ENCODE measurements at regions not wholly inside any gene's neighbourhood (a gene's known extent, or its start where the extent isn't known, plus 50 kb on each side); places are given as distances from the start of the nearest gene placed in this dataset.
"Not testable (repeated sequence)": the region's sequence is repeated elsewhere in the genome, so short reads cannot be mapped to it uniquely, and the experiment has no call there.

DNA sequence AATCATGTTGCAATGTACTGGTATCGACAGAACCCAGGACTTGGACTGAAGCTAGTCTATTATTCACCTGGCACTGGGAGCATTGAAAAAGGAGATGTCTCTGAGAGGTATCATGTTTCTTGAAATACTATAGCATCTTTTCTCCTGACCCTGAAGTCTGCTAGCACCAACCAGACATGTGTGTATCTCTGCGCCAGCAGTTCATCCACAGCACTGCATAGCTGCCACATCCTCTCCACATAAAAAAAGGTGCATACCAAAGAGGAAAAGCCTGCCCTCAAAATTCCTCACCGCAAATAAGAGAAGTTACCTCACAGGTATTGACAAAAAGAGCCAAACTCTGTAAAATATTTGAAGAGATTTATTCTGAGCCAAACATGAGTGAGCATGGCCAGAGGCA lies 99.5 kb upstream of the PRSS3 start:
- DNase-seq, result no peak

DNA sequence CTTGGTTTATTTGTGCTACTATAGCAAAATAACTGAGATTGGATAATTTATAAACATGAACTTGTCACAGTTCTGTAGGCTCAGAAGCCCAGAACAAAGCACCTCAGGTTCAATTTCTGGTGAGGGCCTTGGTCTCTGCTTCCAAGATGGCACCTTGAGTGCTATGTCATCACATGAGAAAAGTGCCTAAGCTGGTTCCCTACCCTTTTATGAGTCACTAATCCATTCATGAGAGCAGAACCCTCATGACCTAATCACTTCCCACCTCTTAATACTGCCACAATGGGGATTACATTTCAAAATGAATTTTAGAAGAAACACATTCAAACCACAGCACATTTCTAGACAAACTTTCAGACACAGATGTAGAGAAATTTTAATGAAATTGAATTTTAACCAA lies 98.2 kb upstream of the PRSS3 start:
- DNase-seq, result no peak

GRCh38 chr9:33698267-33698666 lies 97.1 kb upstream of the PRSS3 start:
- DNase-seq, result no peak

GRCh38 chr9:33700940-33701339 lies 94.4 kb upstream of the PRSS3 start:
- not testable (repeated sequence) for DNase-seq

DNA sequence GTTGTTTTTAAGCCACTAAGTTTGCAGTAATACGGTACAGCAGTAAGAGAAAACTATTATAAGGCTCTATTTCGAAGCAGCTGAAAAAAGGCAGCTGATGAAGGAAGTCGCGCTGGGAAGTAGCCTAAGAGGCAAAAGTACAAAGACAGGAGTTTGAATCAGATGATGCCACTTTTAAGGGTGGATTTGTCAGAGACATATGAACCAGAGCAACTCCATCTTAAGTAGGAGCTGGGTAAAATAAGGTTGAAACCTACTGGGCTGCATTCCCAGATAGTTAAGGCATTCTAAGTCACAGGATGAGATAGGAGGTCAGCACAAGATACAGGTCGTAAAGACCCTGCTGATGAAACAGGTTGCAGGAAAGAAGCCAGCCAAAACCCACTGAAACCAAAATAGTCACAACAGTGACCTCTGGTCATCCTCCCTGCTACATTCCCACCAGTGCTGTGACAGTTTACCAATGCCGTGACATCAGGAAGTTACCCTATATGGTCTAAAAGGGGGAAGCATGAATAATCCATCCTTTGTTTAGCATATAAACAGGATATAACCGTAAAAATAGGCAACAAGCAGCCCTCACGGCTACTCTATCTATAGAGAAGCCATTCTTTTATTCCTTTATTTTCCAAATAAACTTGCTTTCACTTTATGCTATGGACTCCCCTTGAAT lies 91.8 kb upstream of the PRSS3 start:
- no peak for DNase-seq

DNA sequence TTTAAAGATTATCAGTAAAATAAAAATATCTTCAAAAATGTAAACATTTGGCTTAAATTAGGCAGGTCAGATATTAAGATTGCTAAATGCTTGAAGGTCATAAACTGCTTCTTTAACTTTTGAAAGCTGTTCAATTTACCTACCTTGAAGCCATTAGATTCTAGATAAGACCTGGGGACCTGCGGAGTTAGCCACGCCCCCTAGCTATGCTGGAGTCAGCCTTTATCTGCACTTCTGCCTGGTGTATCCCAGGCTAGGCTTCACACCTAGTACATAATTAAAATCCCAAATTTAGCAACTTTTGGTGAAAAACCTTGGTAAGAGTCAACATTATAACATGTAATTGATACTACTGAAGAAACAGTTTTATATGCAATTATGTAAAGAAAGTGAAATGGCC lies 89.9 kb upstream of the PRSS3 start:
- not testable (repeated sequence) for DNase-seq

DNA sequence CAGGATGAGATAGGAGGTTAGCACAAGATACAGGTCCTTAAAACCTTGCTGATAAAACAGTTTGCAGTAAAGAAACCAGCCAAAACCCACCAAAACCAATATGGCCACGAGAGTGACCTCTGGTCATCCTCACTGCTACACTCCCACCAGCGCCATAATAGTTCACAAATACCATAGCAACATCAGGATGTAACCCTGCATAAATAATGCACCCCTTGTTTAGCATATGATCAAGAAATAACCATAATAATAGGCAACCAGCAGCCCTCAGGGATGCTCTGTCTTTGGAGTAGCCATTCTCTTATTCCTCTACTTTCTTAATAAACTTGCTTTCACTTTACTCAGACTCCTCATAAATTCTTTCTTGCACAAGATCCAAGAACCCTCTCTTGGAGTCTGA lies 86.9 kb upstream of the PRSS3 start:
- no peak for DNase-seq

- no peak for DNase-seq
Observed at GRCh38 chr9:33709269-33709668, 86.1 kb upstream of the PRSS3 start.

- DNase-seq, result not testable (repeated sequence)
Observed at GRCh38 chr9:33711418-33711817, 83.9 kb upstream of the PRSS3 start.

- no peak for DNase-seq
Observed at GRCh38 chr9:33714989-33715388, 80.4 kb upstream of the PRSS3 start.

DNA sequence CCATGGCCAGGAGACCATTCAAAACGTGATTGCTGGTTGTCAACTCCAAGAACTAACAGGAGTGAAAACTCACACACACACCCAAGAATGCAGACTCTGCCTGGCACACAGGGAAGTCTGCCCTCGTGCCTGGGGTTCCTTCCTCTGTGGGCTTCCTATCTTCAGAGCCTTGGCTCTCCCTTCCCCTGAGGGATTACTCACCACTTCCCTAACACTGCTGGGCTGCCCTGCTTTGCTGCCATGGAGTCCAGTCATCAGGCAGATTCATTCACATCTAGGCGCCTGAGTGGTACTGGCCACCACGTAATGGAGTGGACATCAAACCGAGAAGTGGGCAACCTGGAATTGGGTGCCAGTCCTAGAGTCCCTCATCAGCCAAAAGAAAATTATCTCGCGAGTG lies 76.4 kb upstream of the PRSS3 start:
- no peak for DNase-seq

DNA sequence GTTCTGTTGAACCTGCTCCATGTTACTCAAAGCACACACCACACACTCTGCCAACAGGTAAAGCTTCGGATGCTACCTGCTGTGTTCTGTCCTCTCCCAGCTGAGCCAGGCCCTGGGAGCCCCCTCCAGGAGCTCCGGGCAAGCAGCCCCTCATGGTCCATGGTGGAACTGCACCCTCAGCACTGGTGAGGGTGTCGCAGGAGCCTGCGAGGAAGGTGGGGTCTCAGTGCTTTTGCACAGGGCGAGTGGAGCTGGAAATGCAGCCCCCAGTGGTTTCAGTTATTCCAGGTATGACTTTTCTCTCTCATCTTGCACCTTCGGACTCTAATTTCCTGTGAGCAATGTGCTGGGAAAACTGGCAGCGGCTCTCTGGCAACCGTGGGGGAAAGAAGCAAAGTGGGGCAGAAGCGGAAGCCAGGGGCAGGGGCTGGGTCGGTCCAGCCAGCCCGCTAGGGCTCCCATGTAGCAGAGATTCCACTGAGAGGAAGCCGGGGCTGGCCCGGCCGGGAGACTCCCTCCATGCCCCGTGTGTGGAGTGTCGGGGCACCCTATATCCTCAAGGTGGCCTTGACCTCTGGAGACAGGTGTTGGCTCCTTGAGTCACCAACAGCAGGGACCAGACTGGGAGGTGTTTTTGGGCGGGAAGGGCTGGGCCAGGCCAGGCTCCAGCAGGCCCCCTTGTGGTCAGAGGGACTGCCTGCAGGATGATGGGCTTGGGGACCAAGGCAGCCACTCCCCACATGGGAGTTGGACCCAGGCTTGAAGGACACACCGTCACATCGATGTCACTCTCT lies 75.6 kb upstream of the PRSS3 start:
- DNase-seq, result peak; percentile 62

GRCh38 chr9:33721674-33722358 lies 73.5 kb upstream of the PRSS3 start:
- peak; percentile 90 for DNase-seq

- DNase-seq, result no peak
Observed at GRCh38 chr9:33722359-33722675, 73.0 kb upstream of the PRSS3 start.

DNA sequence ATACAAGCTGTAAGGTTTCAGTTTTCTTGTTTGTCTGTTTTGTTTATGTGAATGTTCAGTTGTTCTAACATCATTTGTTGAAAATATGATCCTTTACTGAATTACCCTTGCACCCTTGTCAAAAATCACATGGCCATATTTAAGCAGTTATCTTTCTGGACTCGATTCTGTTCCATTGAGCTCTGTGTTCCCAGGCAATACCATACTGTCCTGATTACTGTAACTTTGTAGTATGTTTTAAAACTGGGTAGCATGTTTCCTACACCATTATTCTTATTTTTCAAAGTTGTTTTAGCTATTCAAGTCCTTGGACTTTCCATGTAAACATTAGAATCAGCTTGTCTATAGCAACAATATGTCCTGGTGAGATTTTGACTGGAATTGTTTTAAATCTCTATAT lies 66.7 kb upstream of the PRSS3 start:
- no peak for DNase-seq

DNA sequence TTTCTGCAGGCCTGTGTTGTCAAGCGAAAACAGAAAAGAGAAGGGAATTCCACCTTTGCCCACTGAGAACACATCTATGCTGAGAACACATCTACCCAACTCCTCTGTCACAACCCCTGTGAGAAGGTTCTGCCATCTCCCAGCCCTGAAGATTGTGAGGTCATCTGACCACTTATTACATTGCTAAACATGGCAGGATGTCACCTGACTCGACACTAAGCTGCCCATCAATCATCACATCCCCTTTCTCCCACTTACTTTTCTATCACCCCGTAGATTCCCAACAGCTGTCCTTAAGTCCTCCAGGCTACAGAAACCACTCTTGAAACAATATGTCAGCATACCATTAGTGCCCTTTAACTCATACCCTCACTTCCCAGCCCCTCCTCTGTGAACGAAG lies 64.2 kb upstream of the PRSS3 start:
- no peak for DNase-seq

DNA sequence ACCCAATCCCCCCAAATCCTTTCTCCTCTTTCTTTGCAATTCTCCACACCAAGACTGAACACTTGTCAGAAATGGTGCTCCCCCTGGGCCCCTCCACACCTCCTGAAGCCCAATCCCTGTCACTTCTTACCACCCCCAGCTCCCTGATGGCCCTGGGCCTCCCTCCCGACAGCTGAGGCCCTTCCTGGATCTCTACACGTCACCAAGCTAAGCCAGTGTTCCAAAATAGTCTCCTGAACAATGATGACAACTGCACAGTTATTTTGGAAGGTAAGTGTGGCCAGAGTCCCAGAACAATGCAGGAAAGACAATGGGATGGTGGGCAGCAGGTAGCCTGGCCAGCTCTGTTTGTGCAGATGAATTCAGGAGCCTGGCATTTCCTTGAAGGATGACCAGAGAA lies 63.7 kb upstream of the PRSS3 start:
- no peak for DNase-seq

GRCh38 chr9:33734247-33734940 lies 61.0 kb upstream of the PRSS3 start:
- not testable (repeated sequence) for DNase-seq

- DNase-seq, result not testable (repeated sequence)
Observed at GRCh38 chr9:33734941-33735835, 60.2 kb upstream of the PRSS3 start.

DNA sequence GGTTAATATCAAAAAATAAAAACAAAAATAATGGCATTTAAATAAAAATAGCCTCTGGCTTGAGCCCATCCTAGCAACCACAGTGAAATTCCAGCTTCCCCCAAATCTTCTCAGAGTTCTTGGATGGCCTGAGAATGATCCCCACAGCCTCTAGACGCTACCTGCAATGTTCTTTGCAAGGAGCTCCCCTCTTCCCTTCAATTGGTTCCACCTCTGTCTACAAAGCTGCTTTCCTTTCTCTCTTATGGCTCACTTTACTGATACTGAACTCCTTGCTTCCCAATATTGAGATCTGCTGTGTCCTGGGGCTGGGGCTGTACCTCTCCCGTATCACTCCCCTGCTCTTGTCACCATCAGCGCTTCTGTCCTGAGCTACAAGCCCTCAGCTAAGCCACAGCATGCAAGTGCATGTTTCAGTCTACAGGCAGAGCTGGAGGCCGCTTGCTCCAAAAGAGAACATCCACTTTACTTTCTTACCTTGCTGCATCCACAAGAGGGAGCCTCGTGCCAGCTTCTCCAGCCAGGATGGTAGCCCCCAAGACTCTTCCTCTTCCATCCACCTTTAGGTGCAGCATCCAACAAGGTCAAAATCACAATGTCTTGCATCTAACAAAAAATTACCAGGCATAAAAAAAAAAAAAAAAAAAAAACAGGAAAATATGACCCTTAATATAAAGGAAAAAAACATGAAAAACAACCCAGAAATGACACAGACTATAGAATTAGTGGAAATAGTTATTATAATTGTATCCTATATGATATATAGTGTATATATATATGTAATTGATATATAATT lies 57.4 kb upstream of the PRSS3 start:
- DNase-seq, result peak; percentile 40

DNA sequence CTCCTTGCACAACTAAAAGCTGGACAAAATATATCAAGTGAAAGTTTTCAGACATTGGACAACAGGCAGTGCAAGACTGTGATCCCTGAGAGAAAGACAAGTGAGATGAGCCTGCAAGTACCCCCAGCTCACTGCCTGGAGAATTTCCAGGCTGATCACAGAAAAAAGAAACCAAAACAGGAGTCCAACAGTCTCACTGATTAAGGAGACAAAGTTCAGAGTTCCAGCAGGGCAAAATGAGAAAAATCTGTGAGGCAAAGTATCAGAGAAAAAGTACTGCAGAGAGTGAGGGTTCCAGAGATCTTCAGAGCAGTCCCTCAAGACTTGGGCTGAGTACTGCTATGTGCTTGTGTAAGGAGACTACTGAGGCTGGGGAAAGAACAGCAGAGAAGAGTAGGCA lies 56.0 kb upstream of the PRSS3 start:
- no peak for DNase-seq

GRCh38 chr9:33740075-33740474 lies 55.3 kb upstream of the PRSS3 start:
- no peak for DNase-seq
